BE2C (cell line): ENCODE measurements at regions not wholly inside any gene's neighbourhood (a gene's known extent, or its start where the extent isn't known, plus 50 kb on each side); places are given as distances from the start of the nearest gene placed in this dataset.

ENCODE experiments used
- DNase-seq: peaks from one replicate; pipeline ENCODE4 v3.0.0-alpha.2; 2020
- H3K27me3 ChIP-seq: fragments of 250-450 bp; sonication (Bioruptor Pico); 2 replicates; pipeline ENCODE4 v1.5.1; 2020; ENCODE audit warnings: mild to moderate bottlenecking
- H3K36me3 ChIP-seq: fragments of 250-450 bp; sonication (Bioruptor Pico); 2 replicates; pipeline ENCODE4 v1.5.1; 2020; ENCODE audit warnings: mild to moderate bottlenecking
- H3K4me1 ChIP-seq: fragments of 250-450 bp; sonication (Bioruptor Pico); 2 replicates; pipeline ENCODE4 v1.5.1; 2020
- H3K4me3 ChIP-seq: 2 replicates; pipeline ENCODE4 v1.5.1; 2011; ENCODE audit warnings: low read depth, low read length
- H3K9me3 ChIP-seq: fragments of 250-450 bp; sonication (Bioruptor Pico); 2 replicates; pipeline ENCODE4 v1.5.1; 2020
- TF ChIP-seq, protein P1 (sequence below): IDR thresholded peaks from 2 replicates; pipeline ENCODE4 v1.5.1; 2012; ENCODE audit warnings: mild to moderate bottlenecking, low read depth, low read length

DNA sequence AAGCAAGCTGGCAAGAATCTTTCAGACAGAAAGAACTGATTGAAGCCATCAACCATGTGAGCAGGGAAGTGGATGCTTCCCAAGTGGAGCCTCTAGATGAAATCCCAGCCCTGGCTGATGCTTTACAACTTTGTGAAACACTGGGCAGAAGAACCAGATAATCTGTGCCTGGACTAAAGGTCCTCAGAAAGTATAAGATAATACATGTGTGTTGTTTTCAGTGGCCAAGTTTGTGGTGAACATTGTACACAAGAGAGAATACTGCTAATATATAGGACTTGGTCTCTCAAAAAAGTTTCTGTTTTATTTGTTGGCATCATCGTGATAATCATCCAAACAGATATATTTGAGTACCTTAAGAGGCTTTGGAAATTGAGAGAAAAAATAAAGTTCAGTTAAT lies 1367.8 kb upstream of the IGFBP7 start:
- H3K9me3 ChIP-seq, result no peaks in the 10 kb centered on the region
- no peaks in the 10 kb centered on the region for H3K36me3 ChIP-seq
- no peaks in the 10 kb centered on the region for H3K27me3 ChIP-seq
- no peak for DNase-seq
- no peaks in the 10 kb centered on the region for H3K4me1 ChIP-seq
- TF ChIP-seq, protein P1, sequence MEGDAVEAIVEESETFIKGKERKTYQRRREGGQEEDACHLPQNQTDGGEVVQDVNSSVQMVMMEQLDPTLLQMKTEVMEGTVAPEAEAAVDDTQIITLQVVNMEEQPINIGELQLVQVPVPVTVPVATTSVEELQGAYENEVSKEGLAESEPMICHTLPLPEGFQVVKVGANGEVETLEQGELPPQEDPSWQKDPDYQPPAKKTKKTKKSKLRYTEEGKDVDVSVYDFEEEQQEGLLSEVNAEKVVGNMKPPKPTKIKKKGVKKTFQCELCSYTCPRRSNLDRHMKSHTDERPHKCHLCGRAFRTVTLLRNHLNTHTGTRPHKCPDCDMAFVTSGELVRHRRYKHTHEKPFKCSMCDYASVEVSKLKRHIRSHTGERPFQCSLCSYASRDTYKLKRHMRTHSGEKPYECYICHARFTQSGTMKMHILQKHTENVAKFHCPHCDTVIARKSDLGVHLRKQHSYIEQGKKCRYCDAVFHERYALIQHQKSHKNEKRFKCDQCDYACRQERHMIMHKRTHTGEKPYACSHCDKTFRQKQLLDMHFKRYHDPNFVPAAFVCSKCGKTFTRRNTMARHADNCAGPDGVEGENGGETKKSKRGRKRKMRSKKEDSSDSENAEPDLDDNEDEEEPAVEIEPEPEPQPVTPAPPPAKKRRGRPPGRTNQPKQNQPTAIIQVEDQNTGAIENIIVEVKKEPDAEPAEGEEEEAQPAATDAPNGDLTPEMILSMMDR, result no peak
- H3K4me3 ChIP-seq, result no peak overlapping the region

DNA sequence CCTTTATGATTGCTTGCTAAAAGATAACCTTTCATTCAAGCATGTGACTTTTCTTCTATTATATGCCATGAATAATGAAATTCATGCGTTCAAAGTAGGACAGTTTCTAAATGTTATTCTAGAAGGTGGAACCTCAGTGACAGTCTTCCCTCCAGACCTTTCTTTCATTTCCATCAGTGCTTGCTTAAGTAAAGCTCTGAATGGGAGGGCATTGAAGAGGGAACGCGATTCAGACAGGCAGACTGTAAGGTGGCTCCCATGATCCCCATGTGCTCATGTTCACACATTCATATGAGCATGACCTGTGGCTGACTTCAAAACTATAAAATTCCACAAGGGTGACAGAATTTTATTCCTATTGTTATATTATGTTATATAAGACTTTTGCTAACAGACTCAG lies 1367.3 kb upstream of the IGFBP7 start:
- H3K36me3 ChIP-seq, result no peaks in the 10 kb centered on the region
- H3K27me3 ChIP-seq, result no peaks in the 10 kb centered on the region
- DNase-seq, result no peak
- TF ChIP-seq, protein P1, result no peak
- H3K9me3 ChIP-seq, result no peaks in the 10 kb centered on the region
- H3K4me1 ChIP-seq, result no peaks in the 10 kb centered on the region
- H3K4me3 ChIP-seq, result no peak overlapping the region

DNA sequence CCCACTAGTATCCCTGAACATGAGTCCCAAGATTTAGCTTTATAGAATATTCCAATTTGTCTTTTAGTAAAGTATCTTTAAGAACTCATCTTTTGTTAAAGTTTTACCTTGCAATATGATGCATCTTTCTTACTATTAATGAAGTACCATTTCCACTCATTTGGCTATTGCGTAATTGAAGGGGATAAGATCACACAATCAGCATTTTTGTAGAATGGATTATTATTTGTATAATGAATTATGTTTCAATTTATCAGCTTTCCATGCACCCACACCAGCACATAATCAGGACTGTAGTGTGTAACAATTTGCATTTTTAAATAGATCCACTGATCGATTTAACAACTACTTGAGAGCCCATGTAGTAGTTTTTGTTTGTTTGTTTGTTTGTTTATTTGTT lies 1364.9 kb upstream of the IGFBP7 start:
- TF ChIP-seq, protein P1, result no peak
- Histone ChIP-seq H3K9me3 (no peaks in the 10 kb centered on the region), H3K36me3 (no peaks in the 10 kb centered on the region), H3K27me3 (no peaks in the 10 kb centered on the region), H3K4me1 (no peaks in the 10 kb centered on the region), H3K4me3 (no peak overlapping the region)
- no peak for DNase-seq

DNA sequence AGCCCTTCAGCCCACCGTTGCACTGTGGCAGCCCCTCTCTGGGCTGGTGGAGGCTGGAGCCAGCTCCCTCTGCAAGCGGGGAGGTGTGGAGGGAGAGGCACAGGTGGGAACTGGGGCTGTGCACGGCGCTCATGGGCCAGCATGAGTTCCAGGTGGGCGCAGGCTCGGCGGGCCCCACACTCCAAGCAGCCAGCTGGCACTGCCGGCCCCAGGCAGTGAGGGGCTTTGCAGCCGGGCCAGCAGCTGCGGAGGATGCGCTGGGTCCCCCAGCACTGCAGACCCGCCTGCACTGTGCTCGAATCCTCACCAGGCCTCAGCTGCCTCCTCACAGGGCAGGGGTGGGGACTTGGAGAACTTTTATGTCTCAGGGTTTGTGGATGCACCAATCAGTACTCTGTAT lies 1354.8 kb upstream of the IGFBP7 start:
- Histone ChIP-seq H3K27me3 (no peaks in the 10 kb centered on the region), H3K9me3 (no peaks in the 10 kb centered on the region), H3K4me3 (no peak overlapping the region), H3K4me1 (no peaks in the 10 kb centered on the region), H3K36me3 (no peaks in the 10 kb centered on the region)
- DNase-seq, result no peak
- TF ChIP-seq, protein P1, result no peak

DNA sequence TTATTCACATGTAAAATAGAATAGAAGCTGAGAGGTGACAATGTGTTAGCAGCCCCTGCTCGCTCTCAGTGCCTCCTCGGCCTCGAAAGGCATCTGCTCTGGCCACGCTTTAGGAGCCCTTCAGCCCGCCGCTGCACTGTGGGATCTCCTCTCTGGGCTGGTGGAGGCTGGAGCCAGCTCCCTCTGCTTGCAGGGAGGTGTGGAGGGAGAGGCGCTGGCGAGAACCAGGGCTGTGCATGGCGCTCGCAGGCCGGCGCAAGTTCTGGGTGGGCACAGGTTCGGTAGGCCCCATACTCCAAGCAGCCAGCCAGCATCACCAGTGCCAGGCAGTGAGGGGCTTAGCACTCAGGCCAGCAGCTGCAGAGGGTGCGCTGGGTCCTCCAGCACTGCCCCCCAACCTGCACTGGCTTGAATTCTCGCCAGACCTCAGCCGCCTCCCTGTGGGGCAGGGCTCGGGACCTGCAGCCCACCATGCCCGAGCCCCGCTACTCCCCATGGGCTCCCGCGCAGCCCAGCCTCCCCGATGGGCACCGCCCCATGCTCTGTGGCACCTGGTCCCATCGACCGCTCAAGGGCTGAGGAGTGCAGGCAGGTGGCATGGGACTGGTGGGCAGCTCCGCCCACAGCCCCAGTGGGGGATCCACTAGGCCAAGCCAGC lies 1346.7 kb upstream of the IGFBP7 start:
- Histone ChIP-seq H3K36me3 (no peaks in the 10 kb centered on the region), H3K9me3 (no peaks in the 10 kb centered on the region; the same call in 1 of the 2 replicates), H3K4me1 (no peaks in the 10 kb centered on the region), H3K4me3 (no peak overlapping the region), H3K27me3 (no peaks in the 10 kb centered on the region)
- no peak for DNase-seq
- TF ChIP-seq, protein P1, result no peak

DNA sequence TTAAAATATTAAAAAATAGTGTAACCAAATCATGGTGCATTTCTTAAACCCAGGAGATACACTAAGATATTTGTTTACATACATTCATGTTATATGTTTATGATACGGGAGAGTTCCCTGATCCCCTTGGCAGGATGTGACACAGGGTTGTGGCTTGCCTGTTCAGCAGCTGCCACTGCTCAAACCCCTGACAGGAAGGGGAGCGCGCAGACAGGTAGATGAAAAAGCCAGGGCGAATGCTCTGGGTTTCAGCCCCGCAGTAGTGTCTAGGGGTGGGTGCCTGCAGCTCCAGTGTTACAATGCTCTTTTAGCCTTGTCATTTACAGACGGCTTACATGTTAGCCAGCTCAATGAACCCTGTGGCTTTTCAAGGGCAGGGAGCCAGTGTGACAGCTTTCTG lies 1343.8 kb upstream of the IGFBP7 start:
- Histone ChIP-seq H3K36me3 (no peaks in the 10 kb centered on the region), H3K4me1 (no peaks in the 10 kb centered on the region), H3K27me3 (no peaks in the 10 kb centered on the region), H3K4me3 (no peak overlapping the region), H3K9me3 (no peaks in the 10 kb centered on the region; the same call in 1 of the 2 replicates)
- TF ChIP-seq, protein P1, result no peak
- no peak for DNase-seq
